Neural progenitor cell (in vitro differentiated cells): ENCODE measurements at regions not wholly inside any gene's neighbourhood (a gene's known extent, or its start where the extent isn't known, plus 50 kb on each side); places are given as distances from the start of the nearest gene placed in this dataset.

Source experiments
- DNase-seq: peaks from one replicate; pipeline ENCODE4 v3.0.0-alpha.2; 2016; ENCODE audit warnings: low spot score
- H2AFZ ChIP-seq: fragments of 200-600 bp; sonication (generic); replicated peaks from 2 replicates; pipeline ENCODE4 v1.6.1; 2016; ENCODE audit warnings: antibody characterized with exemption
- H3F3A ChIP-seq: fragments of 200-600 bp; sonication (generic); 2 replicates; pipeline ENCODE4 v1.6.1; 2016; ENCODE audit warnings: antibody characterized with exemption, low read depth
- H3K27ac ChIP-seq: fragments of 200-600 bp; sonication (generic); 2 replicates; pipeline ENCODE4 v1.5.1; 2016; ENCODE audit warnings: mild to moderate bottlenecking
- H3K27me3 ChIP-seq: fragments of 200-600 bp; sonication (generic); 2 replicates; pipeline ENCODE4 v1.6.1; 2016; ENCODE audit warnings: mild to moderate bottlenecking, moderate library complexity
- H3K36me3 ChIP-seq: fragments of 200-600 bp; sonication (generic); 2 replicates; pipeline ENCODE4 v1.5.1; 2016
- H3K4me1 ChIP-seq: fragments of 200-600 bp; sonication (generic); 2 replicates; pipeline ENCODE4 v1.6.1; 2016; ENCODE audit warnings: mixed run types
- H3K4me2 ChIP-seq: fragments of 200-600 bp; sonication (generic); 2 replicates; pipeline ENCODE4 v1.6.1; 2016
- H3K4me3 ChIP-seq: fragments of 200-600 bp; sonication (generic); 2 replicates; pipeline ENCODE4 v1.5.1; 2016
- H3K79me2 ChIP-seq: fragments of 200-600 bp; sonication (generic); 2 replicates; pipeline ENCODE4 v1.6.1; 2016; ENCODE audit warnings: low read depth
- H3K9ac ChIP-seq: fragments of 200-600 bp; sonication (generic); 2 replicates; pipeline ENCODE4 v1.6.1; 2016
- H3K9me3 ChIP-seq: fragments of 200-600 bp; sonication (generic); 2 replicates; pipeline ENCODE4 v1.5.1; 2016; ENCODE audit warnings: low read depth
- H4K20me1 ChIP-seq: fragments of 200-600 bp; sonication (generic); 2 replicates; pipeline ENCODE4 v1.6.1; 2016; ENCODE audit warnings: low read depth
- H3K27ac Mint-ChIP-seq: 3 replicates; pipeline ENCODE4 v1.8.0; 2021; ENCODE audit warnings: mixed read lengths
- H3K27me3 Mint-ChIP-seq: 2 replicates; pipeline ENCODE4 v1.8.0; 2022; ENCODE audit warnings: low read depth, mild to moderate bottlenecking, inconsistent platforms, moderate library complexity, mixed read lengths; ENCODE audit not compliant: insufficient read depth
- H3K36me3 Mint-ChIP-seq: 3 replicates; pipeline ENCODE4 v1.8.0; 2021; ENCODE audit warnings: mixed read lengths
- H3K4me1 Mint-ChIP-seq: 3 replicates; pipeline ENCODE4 v1.8.0; 2021; ENCODE audit warnings: mixed read lengths
- H3K4me3 Mint-ChIP-seq: 3 replicates; pipeline ENCODE4 v1.8.0; 2021; ENCODE audit warnings: mild to moderate bottlenecking, moderate library complexity, mixed read lengths
- H3K9me3 Mint-ChIP-seq: 3 replicates; pipeline ENCODE4 v1.8.0; 2020; ENCODE audit warnings: mixed read lengths
- EZH2 ChIP-seq: fragments of 200-600 bp; sonication (generic); IDR thresholded peaks from 2 replicates; pipeline ENCODE4 v1.6.1; 2017; ENCODE audit warnings: antibody characterized with exemption, mild to moderate bottlenecking, moderate library complexity
- EZH2phosphoT487 ChIP-seq: fragments of 200-600 bp; sonication (generic); IDR thresholded peaks from 2 replicates; pipeline ENCODE4 v1.6.1; 2017; ENCODE audit warnings: antibody characterized with exemption
- TF ChIP-seq, protein P1 (sequence below): fragments of 200-600 bp; sonication (generic); IDR thresholded peaks from 2 replicates; pipeline ENCODE4 v1.5.1; 2017; ENCODE audit warnings: antibody characterized with exemption, mild to moderate bottlenecking

DNA sequence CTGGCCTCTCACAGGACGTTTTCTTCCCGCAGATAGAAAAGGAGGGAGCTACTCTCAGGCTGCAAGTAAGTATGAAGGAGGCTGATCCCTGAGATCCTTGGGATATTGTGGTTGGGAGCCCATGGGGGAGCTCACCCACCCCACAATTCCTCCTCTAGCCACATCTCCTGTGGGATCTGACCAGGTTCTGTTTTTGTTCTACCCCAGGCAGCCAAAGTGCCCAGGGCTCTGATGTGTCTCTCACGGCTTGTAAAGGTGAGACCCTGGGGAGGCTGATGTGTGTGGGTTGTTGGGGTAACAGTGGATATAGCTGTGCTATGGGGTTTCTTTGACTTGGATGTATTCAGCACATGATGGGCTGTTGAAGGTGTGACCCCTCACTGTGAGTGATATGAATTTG is 52.0 kb upstream of the POLR1H start:
- no peak for TF ChIP-seq EZH2
- no peak for TF ChIP-seq EZH2phosphoT487
- TF ChIP-seq, protein P1, sequence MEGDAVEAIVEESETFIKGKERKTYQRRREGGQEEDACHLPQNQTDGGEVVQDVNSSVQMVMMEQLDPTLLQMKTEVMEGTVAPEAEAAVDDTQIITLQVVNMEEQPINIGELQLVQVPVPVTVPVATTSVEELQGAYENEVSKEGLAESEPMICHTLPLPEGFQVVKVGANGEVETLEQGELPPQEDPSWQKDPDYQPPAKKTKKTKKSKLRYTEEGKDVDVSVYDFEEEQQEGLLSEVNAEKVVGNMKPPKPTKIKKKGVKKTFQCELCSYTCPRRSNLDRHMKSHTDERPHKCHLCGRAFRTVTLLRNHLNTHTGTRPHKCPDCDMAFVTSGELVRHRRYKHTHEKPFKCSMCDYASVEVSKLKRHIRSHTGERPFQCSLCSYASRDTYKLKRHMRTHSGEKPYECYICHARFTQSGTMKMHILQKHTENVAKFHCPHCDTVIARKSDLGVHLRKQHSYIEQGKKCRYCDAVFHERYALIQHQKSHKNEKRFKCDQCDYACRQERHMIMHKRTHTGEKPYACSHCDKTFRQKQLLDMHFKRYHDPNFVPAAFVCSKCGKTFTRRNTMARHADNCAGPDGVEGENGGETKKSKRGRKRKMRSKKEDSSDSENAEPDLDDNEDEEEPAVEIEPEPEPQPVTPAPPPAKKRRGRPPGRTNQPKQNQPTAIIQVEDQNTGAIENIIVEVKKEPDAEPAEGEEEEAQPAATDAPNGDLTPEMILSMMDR: no peak
- Histone ChIP-seq H3K79me2 (no peaks in the 10 kb centered on the region), H3K9ac (no peak overlapping the region), H3K4me1 (no peaks in the 10 kb centered on the region), H3K36me3 (no peaks in the 10 kb centered on the region), H4K20me1 (peaks cover 13% of the 10 kb centered on the region), H3K9me3 (no peaks in the 10 kb centered on the region), H3K4me3 (no peak overlapping the region), H3K27ac (no peak overlapping the region), H3K27me3 (peaks cover 55% of the 10 kb centered on the region), H3K4me2 (no peak overlapping the region), H2AFZ (no peak overlapping the region), H3F3A (peaks cover 6% of the 10 kb centered on the region)
- no peaks in the 10 kb centered on the region for H3K36me3 Mint-ChIP-seq
- no peak overlapping the region for H3K27ac Mint-ChIP-seq
- H3K4me1 Mint-ChIP-seq: peaks cover 3% of the 10 kb centered on the region
- DNase-seq: no peak
- peaks cover 36% of the 10 kb centered on the region for H3K27me3 Mint-ChIP-seq
- no peaks in the 10 kb centered on the region for H3K9me3 Mint-ChIP-seq
- H3K4me3 Mint-ChIP-seq: no peak overlapping the region
